ENCODE measurements at regions not wholly inside any gene's neighbourhood (a gene's known extent, or its start where the extent isn't known, plus 50 kb on each side); places are given as distances from the start of the nearest gene placed in this dataset.

GRCh38 chr13:74487091-74487722, 353.0 kb upstream of the KLF12 start:
- Mint-ChIP-seq H3K36me3 (no peaks in the 10 kb centered on the region), H3K27me3 (ENCODE audit: low read depth in 2 of 2) (peaks cover 9 to 43% of the 10 kb centered on the region in 2 donors), H3K4me3 (no peak overlapping the region), H3K4me1 (no peaks in the 10 kb centered on the region), H3K9me3 (peaks cover 0 to 2% of the 10 kb centered on the region in 2 donors), H3K27ac (no peak overlapping the region)
- no peak overlapping the region for H3K27ac ChIP-seq (ENCODE audit: low read length)
- no peaks in the 10 kb centered on the region for H3K36me3 ChIP-seq (ENCODE audit: control insufficient read depth, insufficient read depth, low read length)
- H3K4me1 ChIP-seq (ENCODE audit: control insufficient read depth, insufficient read depth, low read length), result no peaks in the 10 kb centered on the region
- no peak for TF ChIP-seq CTCF (IDR thresholded peaks at IDR 0.05)
- H3K9me3 ChIP-seq (ENCODE audit: control insufficient read depth, insufficient read depth, low read length), result no peaks in the 10 kb centered on the region
- 58% methylated on average over 2 of the region's 3 CpGs for WGBS (ENCODE audit: insufficient coverage)
- no peaks in the 10 kb centered on the region for H3K27me3 ChIP-seq (ENCODE audit: control insufficient read depth, insufficient read depth, low read length)
- ATAC-seq (no peak), DNase-seq (no peak)
- H3K4me3 ChIP-seq (ENCODE audit: low read length), result no peak overlapping the region
- intact Hi-C loops (cut with micrococcal nuclease), result no loop called here

GRCh38 chr13:74485757-74486156, 351.6 kb upstream of the KLF12 start:
- Histone ChIP-seq H3K4me1 (ENCODE audit: control insufficient read depth, insufficient read depth, low read length) (no peaks in the 10 kb centered on the region), H3K27me3 (ENCODE audit: control insufficient read depth, insufficient read depth, low read length) (peaks cover 4% of the 10 kb centered on the region), H3K4me3 (ENCODE audit: low read length) (no peak overlapping the region), H3K27ac (ENCODE audit: low read length) (no peak overlapping the region), H3K9me3 (ENCODE audit: control insufficient read depth, insufficient read depth, low read length) (no peaks in the 10 kb centered on the region), H3K36me3 (ENCODE audit: control insufficient read depth, insufficient read depth, low read length) (no peaks in the 10 kb centered on the region)
- no peak for DNase-seq
- ATAC-seq, result no peak
- no CpG with 5 or more reads among the region's 1 CpG for WGBS (ENCODE audit: insufficient coverage)
- intact Hi-C loops (cut with micrococcal nuclease), result no loop called here
- H3K27me3 Mint-ChIP-seq (ENCODE audit: low read depth in 2 of 2), result peaks cover 8 to 37% of the 10 kb centered on the region in 2 donors
- no peak overlapping the region for H3K27ac Mint-ChIP-seq
- peaks cover 0 to 2% of the 10 kb centered on the region in 2 donors for H3K9me3 Mint-ChIP-seq
- H3K4me1 Mint-ChIP-seq, result no peaks in the 10 kb centered on the region
- H3K4me3 Mint-ChIP-seq, result no peak overlapping the region
- TF ChIP-seq CTCF (IDR thresholded peaks at IDR 0.05), result no peak
- H3K36me3 Mint-ChIP-seq, result no peaks in the 10 kb centered on the region

GRCh38 chr13:74479124-74479523, 344.9 kb upstream of the KLF12 start:
- H3K36me3 Mint-ChIP-seq, result no peaks in the 10 kb centered on the region
- Histone ChIP-seq H3K27ac (ENCODE audit: low read length) (no peak overlapping the region), H3K36me3 (ENCODE audit: control insufficient read depth, insufficient read depth, low read length) (no peaks in the 10 kb centered on the region), H3K9me3 (ENCODE audit: control insufficient read depth, insufficient read depth, low read length) (no peaks in the 10 kb centered on the region), H3K27me3 (ENCODE audit: control insufficient read depth, insufficient read depth, low read length) (peaks cover 4% of the 10 kb centered on the region), H3K4me1 (ENCODE audit: control insufficient read depth, insufficient read depth, low read length) (no peaks in the 10 kb centered on the region), H3K4me3 (ENCODE audit: low read length) (no peak overlapping the region)
- no peak overlapping the region for H3K4me3 Mint-ChIP-seq
- no peak for DNase-seq
- intact Hi-C loops (cut with micrococcal nuclease), result no loop called here
- whole genome bisulfite sequencing (ENCODE audit: insufficient coverage), result 75% methylated on average over 1 of the region's 2 CpGs
- H3K27me3 Mint-ChIP-seq (ENCODE audit: low read depth in 2 of 2), result peaks cover 9 to 16% of the 10 kb centered on the region in 2 donors
- no peaks in the 10 kb centered on the region for H3K9me3 Mint-ChIP-seq
- no peaks in the 10 kb centered on the region for H3K4me1 Mint-ChIP-seq
- ATAC-seq, result no peak
- no peak for TF ChIP-seq CTCF (IDR thresholded peaks at IDR 0.05)
- H3K27ac Mint-ChIP-seq, result no peak overlapping the region

GRCh38 chr13:74476788-74477187, 342.6 kb upstream of the KLF12 start:
- Histone ChIP-seq H3K9me3 (ENCODE audit: control insufficient read depth, insufficient read depth, low read length) (no peaks in the 10 kb centered on the region), H3K4me1 (ENCODE audit: control insufficient read depth, insufficient read depth, low read length) (no peaks in the 10 kb centered on the region), H3K27ac (ENCODE audit: low read length) (no peak overlapping the region), H3K27me3 (ENCODE audit: control insufficient read depth, insufficient read depth, low read length) (peaks cover 5% of the 10 kb centered on the region), H3K4me3 (ENCODE audit: low read length) (no peak overlapping the region), H3K36me3 (ENCODE audit: control insufficient read depth, insufficient read depth, low read length) (no peaks in the 10 kb centered on the region)
- no peak for TF ChIP-seq CTCF (IDR thresholded peaks at IDR 0.05)
- no peak overlapping the region for H3K27ac Mint-ChIP-seq
- H3K4me1 Mint-ChIP-seq, result no peaks in the 10 kb centered on the region
- intact Hi-C loops (cut with micrococcal nuclease), result no loop called here
- H3K9me3 Mint-ChIP-seq, result no peaks in the 10 kb centered on the region
- H3K27me3 Mint-ChIP-seq (ENCODE audit: low read depth in 2 of 2), result peaks cover 9 to 10% of the 10 kb centered on the region in 2 donors
- no peaks in the 10 kb centered on the region for H3K36me3 Mint-ChIP-seq
- ATAC-seq, result no peak
- no peak for DNase-seq
- H3K4me3 Mint-ChIP-seq, result no peak overlapping the region
